Smooth muscle cell (in vitro differentiated cells): ENCODE measurements at regions not wholly inside any gene's neighbourhood (a gene's known extent, or its start where the extent isn't known, plus 50 kb on each side); places are given as distances from the start of the nearest gene placed in this dataset.
"Not testable (repeated sequence)": the region's sequence is repeated elsewhere in the genome, so short reads cannot be mapped to it uniquely, and the experiment has no call there.

Experiments
- DNase-seq: peaks from one replicate; lab custom pipeline; 2025; ENCODE audit not compliant: unreplicated experiment; lab: John Stamatoyannopoulos, UW
- H2AFZ ChIP-seq: fragments of 200-600 bp; sonication (generic); 2 replicates; pipeline ENCODE4 v1.6.0; 2016; ENCODE audit warnings: antibody characterized with exemption, low read depth, mild to moderate bottlenecking
- H3F3A ChIP-seq: fragments of 200-600 bp; sonication (generic); 2 replicates; pipeline ENCODE4 v1.6.0; 2017; ENCODE audit warnings: antibody characterized with exemption, low read depth
- H3K27ac ChIP-seq: fragments of 200-600 bp; sonication (generic); 2 replicates; pipeline ENCODE4 v1.5.1; 2016; ENCODE audit warnings: low read depth, mild to moderate bottlenecking
- H3K27me3 ChIP-seq: fragments of 200-600 bp; sonication (generic); 2 replicates; pipeline ENCODE4 v1.6.1; 2016; ENCODE audit warnings: low read depth, mild to moderate bottlenecking
- H3K36me3 ChIP-seq: fragments of 200-600 bp; sonication (generic); 2 replicates; pipeline ENCODE4 v1.5.1; 2016; ENCODE audit warnings: low read depth
- H3K4me1 ChIP-seq: fragments of 200-600 bp; sonication (generic); 2 replicates; pipeline ENCODE4 v1.5.1; 2016; ENCODE audit warnings: low read depth
- H3K4me2 ChIP-seq: fragments of 200-600 bp; sonication (generic); 2 replicates; pipeline ENCODE4 v1.6.0; 2016; ENCODE audit warnings: mild to moderate bottlenecking
- H3K4me3 ChIP-seq: fragments of 200-600 bp; sonication (generic); 2 replicates; pipeline ENCODE4 v1.5.1; 2016; ENCODE audit warnings: mild to moderate bottlenecking
- H3K79me2 ChIP-seq: fragments of 200-600 bp; sonication (generic); 2 replicates; pipeline ENCODE4 v1.6.0; 2016; ENCODE audit warnings: low read depth, mild to moderate bottlenecking
- H3K9ac ChIP-seq: fragments of 200-600 bp; sonication (generic); 2 replicates; pipeline ENCODE4 v1.6.0; 2016; ENCODE audit warnings: low read depth
- H3K9me3 ChIP-seq: fragments of 200-600 bp; sonication (generic); replicated peaks from 2 replicates; pipeline ENCODE4 v1.5.1; 2016; ENCODE audit warnings: low read depth
- H4K20me1 ChIP-seq: fragments of 200-600 bp; sonication (generic); 2 replicates; pipeline ENCODE4 v1.6.0; 2016; ENCODE audit warnings: low read depth
- CTCF ChIP-seq: fragments of 200-600 bp; sonication (generic); IDR thresholded peaks from 2 replicates; pipeline ENCODE4 v1.5.1; 2017; ENCODE audit warnings: borderline replicate concordance, mild to moderate bottlenecking, antibody characterized with exemption; ENCODE audit not compliant: insufficient read depth, poor library complexity, severe bottlenecking
- WGBS: methylation state at CpG from one replicate; pipeline ENCODE4 v1.1.7; 2016; ENCODE audit warnings: low lambda C conversion rate; 5-methylcytosine and 5-hydroxymethylcytosine counted together

- not testable (repeated sequence) for H3K36me3 ChIP-seq, H2AFZ ChIP-seq, H3K27ac ChIP-seq, H3K4me2 ChIP-seq, H3K4me3 ChIP-seq, H3K4me1 ChIP-seq, H3F3A ChIP-seq, H3K9me3 ChIP-seq, H3K79me2 ChIP-seq, DNase-seq, H3K27me3 ChIP-seq, H4K20me1 ChIP-seq, H3K9ac ChIP-seq
- 93% methylated on average over 1 of the region's 1 CpG for WGBS
Measured at GRCh38 chr22:25504017-25504416, 60.5 kb upstream of the GRK3 start.

GRCh38 chr22:25508161-25508560 is 56.3 kb upstream of the GRK3 start:
- Histone ChIP-seq H3F3A (no peaks in the 10 kb centered on the region), H3K4me3 (no peak overlapping the region), H3K79me2 (no peaks in the 10 kb centered on the region), H3K36me3 (no peaks in the 10 kb centered on the region), H3K4me2 (no peak overlapping the region), H4K20me1 (no peaks in the 10 kb centered on the region), H3K9ac (no peak overlapping the region), H3K4me1 (no peaks in the 10 kb centered on the region), H2AFZ (no peak overlapping the region), H3K27me3 (no peaks in the 10 kb centered on the region), H3K27ac (no peak overlapping the region), H3K9me3 (no peaks in the 10 kb centered on the region)
- DNase-seq = no peak
- WGBS = 51% methylated on average over 3 of the region's 3 CpGs
- no peak for TF ChIP-seq CTCF

GRCh38 chr22:25508761-25509321 is 55.6 kb upstream of the GRK3 start:
- WGBS = 78% methylated on average over 5 of the region's 5 CpGs

GRCh38 chr22:25509374-25509791 is 55.1 kb upstream of the GRK3 start:
- TF ChIP-seq CTCF = no peak
- H3K4me1 ChIP-seq = no peaks in the 10 kb centered on the region
- no peaks in the 10 kb centered on the region for H4K20me1 ChIP-seq
- no peak overlapping the region for H3K4me3 ChIP-seq
- 92% methylated on average over 5 of the region's 5 CpGs for WGBS
- no peak overlapping the region for H3K27ac ChIP-seq
- no peak overlapping the region for H3K9ac ChIP-seq
- no peaks in the 10 kb centered on the region for H3K9me3 ChIP-seq
- H2AFZ ChIP-seq = no peak overlapping the region
- H3K4me2 ChIP-seq = no peak overlapping the region
- no peak for DNase-seq
- no peaks in the 10 kb centered on the region for H3F3A ChIP-seq
- H3K27me3 ChIP-seq = no peaks in the 10 kb centered on the region
- no peaks in the 10 kb centered on the region for H3K36me3 ChIP-seq
- no peaks in the 10 kb centered on the region for H3K79me2 ChIP-seq

More at GRCh38 chr22:25508761-25509321, 55.6 kb upstream of the GRK3 start:
- no peaks in the 10 kb centered on the region for H3K36me3 ChIP-seq
- no peaks in the 10 kb centered on the region for H3F3A ChIP-seq
- H3K9ac ChIP-seq = no peak overlapping the region
- no peak overlapping the region for H3K27ac ChIP-seq
- no peak for DNase-seq
- H3K79me2 ChIP-seq = no peaks in the 10 kb centered on the region
- no peaks in the 10 kb centered on the region for H3K4me1 ChIP-seq
- no peaks in the 10 kb centered on the region for H4K20me1 ChIP-seq
- H2AFZ ChIP-seq = no peak overlapping the region
- H3K4me2 ChIP-seq = no peak overlapping the region
- no peak overlapping the region for H3K4me3 ChIP-seq
- no peaks in the 10 kb centered on the region for H3K9me3 ChIP-seq
- no peak for TF ChIP-seq CTCF
- no peaks in the 10 kb centered on the region for H3K27me3 ChIP-seq
